Keratinocyte (primary cell): ENCODE measurements at regions not wholly inside any gene's neighbourhood (a gene's known extent, or its start where the extent isn't known, plus 50 kb on each side); places are given as distances from the start of the nearest gene placed in this dataset.
"Not testable (repeated sequence)": the region's sequence is repeated elsewhere in the genome, so short reads cannot be mapped to it uniquely, and the experiment has no call there.

Experiments
- DNase-seq: peaks from one replicate; pipeline ENCODE4 v3.0.0-alpha.2; 2011; ENCODE audit warnings: low read depth, missing footprints, low spot score
- FAIRE-seq: peaks from 2 replicates; lab custom pipeline; 2011; peaks lifted over from hg19 to GRCh38; lab: Jason Lieb, UNC
- H2AFZ ChIP-seq: 2 replicates; pipeline ENCODE4 v1.6.0; 2012; ENCODE audit warnings: low read length, control low read depth, inconsistent platforms; ENCODE audit not compliant: control insufficient read depth
- H3K27ac ChIP-seq: 2 replicates; pipeline ENCODE4 v1.5.1; 2011; ENCODE audit warnings: low read length; ENCODE audit not compliant: control insufficient read depth, insufficient read depth
- H3K27me3 ChIP-seq: 3 replicates; pipeline ENCODE4 v1.6.0; 2011; ENCODE audit warnings: low read length; ENCODE audit not compliant: control insufficient read depth, insufficient read depth; ENCODE audit errors: extremely low read depth
- H3K36me3 ChIP-seq, 2 experiments: 2 replicates in 1 of 2; 3 replicates in 1 of 2; pipeline ENCODE4 v1.5.1; 2011; ENCODE audit warnings: low read length in 2 of 2, mild to moderate bottlenecking in 1 of 2; ENCODE audit not compliant: control insufficient read depth in 2 of 2, insufficient read depth in 2 of 2; ENCODE audit errors: extremely low read depth in 1 of 2
- H3K4me1 ChIP-seq: 3 replicates; pipeline ENCODE4 v1.5.1; 2011; ENCODE audit warnings: low read length; ENCODE audit not compliant: control insufficient read depth, insufficient read depth; ENCODE audit errors: extremely low read depth
- H3K4me2 ChIP-seq: 3 replicates; pipeline ENCODE4 v1.6.0; 2011; ENCODE audit warnings: low read depth, low read length; ENCODE audit not compliant: control insufficient read depth, insufficient read depth; ENCODE audit errors: extremely low read depth
- H3K4me3 ChIP-seq, 3 experiments: fragments of 200-600 bp in 1 of 3; sonication (generic) in 1 of 3; 2 replicates in 2 of 3; 3 replicates in 1 of 3; pipeline ENCODE4 v1.5.1; 2011 to 2016; ENCODE audit warnings: low read length in 3 of 3, mild to moderate bottlenecking in 3 of 3, control low read depth in 2 of 3, inconsistent platforms in 1 of 3, low read depth in 1 of 3, mixed read lengths in 1 of 3, mixed run types in 1 of 3, moderate library complexity in 1 of 3; ENCODE audit not compliant: control insufficient read depth in 2 of 3, insufficient read depth in 2 of 3; ENCODE audit errors: extremely low read depth in 1 of 3
- H3K79me2 ChIP-seq: 2 replicates; pipeline ENCODE4 v1.6.0; 2012; ENCODE audit warnings: low read length; ENCODE audit not compliant: control insufficient read depth, insufficient read depth
- H3K9ac ChIP-seq: 3 replicates; pipeline ENCODE4 v1.6.0; 2011; ENCODE audit warnings: low read length; ENCODE audit not compliant: control insufficient read depth, insufficient read depth; ENCODE audit errors: extremely low read depth
- H3K9me1 ChIP-seq: 3 replicates; pipeline ENCODE4 v1.6.0; 2011; ENCODE audit warnings: low read length; ENCODE audit not compliant: control insufficient read depth, insufficient read depth; ENCODE audit errors: extremely low read depth
- H3K9me3 ChIP-seq: 2 replicates; pipeline ENCODE4 v1.5.1; 2012; ENCODE audit warnings: low read depth, low read length; ENCODE audit not compliant: control insufficient read depth
- H4K20me1 ChIP-seq: 3 replicates; pipeline ENCODE4 v1.6.0; 2011; ENCODE audit warnings: low read length; ENCODE audit not compliant: control insufficient read depth, insufficient read depth; ENCODE audit errors: extremely low read depth
- EZH2 ChIP-seq: IDR thresholded peaks from one replicate; pipeline ENCODE4 v1.6.1; 2012; ENCODE audit warnings: inconsistent platforms, mild to moderate bottlenecking, low read length, moderate library complexity
- dilution Hi-C: fragments of 300-500 bp; cut with MboI; formaldehyde crosslinking; loops from one replicate; pipeline ENCODE4 v1.7.0; 2020; ENCODE audit warnings: low sequenced_read_pairs; ENCODE audit not compliant: extremely low pct_ligation_motif_present
- TF ChIP-seq, protein P1 (sequence below), 3 experiments: IDR thresholded peaks in 1 of 3; conservative IDR thresholded peaks in 1 of 3; optimal IDR thresholded peaks in 1 of 3; 2 replicates in 2 of 3; 3 replicates in 1 of 3; pipeline versions ENCODE3 to v1.5.1; 2011; ENCODE audit warnings: low read length in 3 of 3, mild to moderate bottlenecking in 3 of 3, moderate library complexity in 2 of 3, control low read depth in 1 of 3, inconsistent platforms in 1 of 3; ENCODE audit not compliant: insufficient read depth in 2 of 3; ENCODE audit errors: extremely low read depth in 1 of 3

GRCh38 chr5:29462241-29462640, 1731.2 kb upstream of the CDH6 start:
- Histone ChIP-seq H3K9ac (no peak overlapping the region), H3K36me3 (no peaks in the 10 kb centered on the region), H3K27ac (no peak overlapping the region), H3K4me2 (no peak overlapping the region), H2AFZ (no peak overlapping the region), H3K27me3 (no peaks in the 10 kb centered on the region), H3K79me2 (no peaks in the 10 kb centered on the region), H4K20me1 (no peaks in the 10 kb centered on the region), H3K4me1 (no peaks in the 10 kb centered on the region), H3K4me3 (no peak overlapping the region), H3K9me3 (no peaks in the 10 kb centered on the region), H3K9me1 (no peaks in the 10 kb centered on the region)
- FAIRE-seq, result no peak
- TF ChIP-seq EZH2, result no peak
- TF ChIP-seq, protein P1, sequence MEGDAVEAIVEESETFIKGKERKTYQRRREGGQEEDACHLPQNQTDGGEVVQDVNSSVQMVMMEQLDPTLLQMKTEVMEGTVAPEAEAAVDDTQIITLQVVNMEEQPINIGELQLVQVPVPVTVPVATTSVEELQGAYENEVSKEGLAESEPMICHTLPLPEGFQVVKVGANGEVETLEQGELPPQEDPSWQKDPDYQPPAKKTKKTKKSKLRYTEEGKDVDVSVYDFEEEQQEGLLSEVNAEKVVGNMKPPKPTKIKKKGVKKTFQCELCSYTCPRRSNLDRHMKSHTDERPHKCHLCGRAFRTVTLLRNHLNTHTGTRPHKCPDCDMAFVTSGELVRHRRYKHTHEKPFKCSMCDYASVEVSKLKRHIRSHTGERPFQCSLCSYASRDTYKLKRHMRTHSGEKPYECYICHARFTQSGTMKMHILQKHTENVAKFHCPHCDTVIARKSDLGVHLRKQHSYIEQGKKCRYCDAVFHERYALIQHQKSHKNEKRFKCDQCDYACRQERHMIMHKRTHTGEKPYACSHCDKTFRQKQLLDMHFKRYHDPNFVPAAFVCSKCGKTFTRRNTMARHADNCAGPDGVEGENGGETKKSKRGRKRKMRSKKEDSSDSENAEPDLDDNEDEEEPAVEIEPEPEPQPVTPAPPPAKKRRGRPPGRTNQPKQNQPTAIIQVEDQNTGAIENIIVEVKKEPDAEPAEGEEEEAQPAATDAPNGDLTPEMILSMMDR (optimal IDR thresholded peaks at IDR 0.05 in 1 of 3, IDR thresholded peaks at IDR 0.05 in 1 of 3, conservative IDR thresholded peaks at IDR 0.05 in 1 of 3; ENCODE audit: extremely low read depth in 1 of 3, insufficient read depth in 2 of 3, low read length in 3 of 3), result no peak
- no peak for DNase-seq
- dilution Hi-C loops, result no loop called here

GRCh38 chr5:29460971-29461559, 1732.4 kb upstream of the CDH6 start:
- Histone ChIP-seq H3K9me1 (no peaks in the 10 kb centered on the region), H3K9ac (no peak overlapping the region), H3K36me3 (no peaks in the 10 kb centered on the region), H3K4me1 (no peaks in the 10 kb centered on the region), H2AFZ (no peak overlapping the region), H3K4me2 (no peak overlapping the region), H3K9me3 (no peaks in the 10 kb centered on the region), H3K4me3 (no peak overlapping the region), H3K79me2 (no peaks in the 10 kb centered on the region), H4K20me1 (no peaks in the 10 kb centered on the region), H3K27me3 (no peaks in the 10 kb centered on the region), H3K27ac (no peak overlapping the region)
- DNase-seq (no peak), FAIRE-seq (no peak)
- TF ChIP-seq EZH2, result no peak
- TF ChIP-seq, protein P1 (optimal IDR thresholded peaks at IDR 0.05 in 1 of 3, IDR thresholded peaks at IDR 0.05 in 1 of 3, conservative IDR thresholded peaks at IDR 0.05 in 1 of 3; ENCODE audit: extremely low read depth in 1 of 3, insufficient read depth in 2 of 3, low read length in 3 of 3), result no peak
- dilution Hi-C loops, result no loop called here

- FAIRE-seq, H3K4me3 ChIP-seq, H3K4me1 ChIP-seq, H3K79me2 ChIP-seq, H3K9me1 ChIP-seq, H3K27me3 ChIP-seq, H4K20me1 ChIP-seq, H3K27ac ChIP-seq, H3K4me2 ChIP-seq, DNase-seq, dilution Hi-C loops, H3K36me3 ChIP-seq, H3K9me3 ChIP-seq, H3K9ac ChIP-seq, H2AFZ ChIP-seq: not testable (repeated sequence)
Measured at GRCh38 chr5:29451004-29451403, 1742.5 kb upstream of the CDH6 start.
